Stomach (tissue), 4 donors: ENCODE measurements at regions not wholly inside any gene's neighbourhood (a gene's known extent, or its start where the extent isn't known, plus 50 kb on each side); places are given as distances from the start of the nearest gene placed in this dataset.

Experiments used
- CTCF ChIP-seq, 7 experiments: fragments of 450-650 bp in 4 of 7; fragments of 200-600 bp in 3 of 7; sonication (generic) in 3 of 7; IDR thresholded peaks; one replicate each; pipeline ENCODE4 v1.5.1; 2016 to 2019; ENCODE audit warnings: antibody characterized with exemption in 7 of 7, control low read depth in 2 of 7, mild to moderate bottlenecking in 1 of 7
- POLR2AphosphoS5 ChIP-seq, 3 donors: sonication (generic); formaldehyde crosslinking; IDR thresholded peaks; one replicate each; pipeline ENCODE4 v1.6.1; 2016; ENCODE audit warnings: antibody characterized with exemption in 3 of 3

- TF ChIP-seq POLR2AphosphoS5 (IDR thresholded peaks at IDR 0.05) (no peak), CTCF (IDR thresholded peaks at IDR 0.05) (no peak)
Measured at GRCh38 chr2:56053679-56054078, 130.1 kb upstream of the EFEMP1 start.
